ENCODE measurements at regions not wholly inside any gene's neighbourhood (a gene's known extent, or its start where the extent isn't known, plus 50 kb on each side); places are given as distances from the start of the nearest gene placed in this dataset.

GRCh38 chr2:64787019-64787365 is 133.3 kb upstream of the SERTAD2 start:
- peaks cover 5% of the 10 kb centered on the region for H3K27me3 ChIP-seq (ENCODE audit: insufficient read depth, low read length, poor library complexity)
- H3K27ac ChIP-seq (ENCODE audit: low read length) = no peak overlapping the region
- H3K9me3 ChIP-seq (ENCODE audit: insufficient read depth, low read length, severe bottlenecking) = no peaks in the 10 kb centered on the region
- H2AFZ ChIP-seq (ENCODE audit: low read depth, low read length) = no peak overlapping the region
- H3K4me1 ChIP-seq (ENCODE audit: insufficient read depth, low read length) = no peaks in the 10 kb centered on the region
- no peaks in the 10 kb centered on the region for H3K36me3 ChIP-seq (ENCODE audit: insufficient read depth, low read length)
- H3K4me3 ChIP-seq (ENCODE audit: low read depth in 1 of 2, low read length in 2 of 2) = no peak overlapping the region
- no peaks in the 10 kb centered on the region for H3K79me2 ChIP-seq (ENCODE audit: insufficient read depth, low read length)
- DNase-seq = no peak
- no peak overlapping the region for H3K4me2 ChIP-seq (ENCODE audit: insufficient read depth, low read length)
- no peaks in the 10 kb centered on the region for H4K20me1 ChIP-seq (ENCODE audit: insufficient read depth, low read length)
- no peak overlapping the region for H3K9ac ChIP-seq (ENCODE audit: low read depth, low read length)
- ATAC-seq (ENCODE audit: insufficient read depth, low read depth) = no peak
- no peak for TF ChIP-seq CTCF (IDR thresholded peaks at IDR 0.05; ENCODE audit: borderline replicate concordance, extremely low read depth, low read length, poor library complexity, severe bottlenecking)

DNA sequence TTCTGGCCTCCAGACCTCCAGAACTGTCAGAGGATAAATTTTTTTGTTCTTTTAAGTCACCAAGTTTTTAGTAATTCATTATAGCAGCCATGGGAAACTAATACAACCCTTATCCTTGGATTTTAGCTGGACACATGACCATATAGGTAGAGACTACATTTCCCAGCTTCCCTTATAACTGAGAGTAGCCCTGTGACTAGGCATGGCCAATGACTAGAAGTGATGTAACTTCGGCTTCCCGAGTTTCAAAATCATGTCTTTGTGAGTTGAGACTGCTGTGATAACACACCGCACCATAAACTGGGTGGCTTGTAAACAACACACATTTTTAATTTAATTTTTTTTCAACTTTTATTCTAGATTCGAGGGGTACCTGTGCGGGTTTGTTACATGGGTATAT is 134.0 kb upstream of the SERTAD2 start:
- Histone ChIP-seq H4K20me1 (ENCODE audit: insufficient read depth, low read length) (no peaks in the 10 kb centered on the region), H3K27me3 (ENCODE audit: insufficient read depth, low read length, poor library complexity) (peaks cover 2% of the 10 kb centered on the region), H3K36me3 (ENCODE audit: insufficient read depth, low read length) (no peaks in the 10 kb centered on the region), H3K4me2 (ENCODE audit: insufficient read depth, low read length) (no peak overlapping the region), H3K79me2 (ENCODE audit: insufficient read depth, low read length) (no peaks in the 10 kb centered on the region), H3K4me3 (ENCODE audit: low read depth in 1 of 2, low read length in 2 of 2) (no peak overlapping the region), H2AFZ (ENCODE audit: low read depth, low read length) (no peak overlapping the region), H3K9me3 (ENCODE audit: insufficient read depth, low read length, severe bottlenecking) (no peaks in the 10 kb centered on the region), H3K27ac (ENCODE audit: low read length) (no peak overlapping the region), H3K9ac (ENCODE audit: low read depth, low read length) (no peak overlapping the region), H3K4me1 (ENCODE audit: insufficient read depth, low read length) (no peaks in the 10 kb centered on the region)
- no peak for TF ChIP-seq CTCF (IDR thresholded peaks at IDR 0.05; ENCODE audit: borderline replicate concordance, extremely low read depth, low read length, poor library complexity, severe bottlenecking)
- no peak for TF ChIP-seq EZH2 (IDR thresholded peaks at IDR 0.05; ENCODE audit: borderline replicate concordance, low read depth, low read length, severe bottlenecking)
- DNase-seq (no peak), ATAC-seq (ENCODE audit: insufficient read depth, low read depth) (no peak)

DNA sequence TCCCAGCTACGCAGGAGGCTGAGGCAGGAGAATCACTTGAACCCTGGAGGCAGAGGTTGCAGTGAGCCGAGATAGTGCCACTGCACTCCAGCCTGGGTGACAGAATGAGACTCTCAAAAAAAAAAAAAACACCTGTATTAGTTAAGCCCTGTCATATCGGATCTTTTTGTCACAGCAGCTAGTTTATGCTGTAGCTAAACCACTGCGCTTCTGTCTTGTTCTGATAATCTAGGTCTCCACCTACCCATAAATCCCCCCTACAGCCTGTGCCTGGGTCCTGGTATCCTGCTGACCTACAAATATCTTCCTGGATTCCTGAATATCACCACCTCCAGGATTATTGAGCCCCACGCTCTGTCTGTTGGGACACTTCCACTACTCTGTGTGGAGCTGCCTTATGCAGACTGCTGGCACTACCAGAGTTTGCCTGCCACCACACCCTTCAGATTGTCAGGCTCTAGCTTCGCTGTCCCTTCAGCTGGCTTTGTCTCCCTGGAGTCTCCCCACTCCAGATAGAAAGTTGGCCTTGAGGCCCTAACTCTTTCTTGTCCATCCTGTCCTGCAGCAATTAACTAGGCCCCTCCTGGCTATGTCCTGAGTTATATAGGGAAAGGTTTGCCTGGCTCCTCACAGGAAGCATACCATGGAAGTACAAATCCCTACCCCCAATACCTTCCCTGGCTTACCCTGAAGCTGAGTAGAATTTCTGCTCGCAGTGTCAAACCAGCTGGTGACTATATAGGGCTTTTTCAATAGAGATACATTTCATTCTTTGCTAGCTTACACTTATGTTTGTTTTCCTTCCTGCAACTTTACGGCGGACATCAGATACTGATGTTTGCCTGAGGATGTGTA is 136.0 kb upstream of the SERTAD2 start:
- H4K20me1 ChIP-seq (ENCODE audit: insufficient read depth, low read length) = no peaks in the 10 kb centered on the region
- no peak overlapping the region for H3K9ac ChIP-seq (ENCODE audit: low read depth, low read length)
- peaks cover 8% of the 10 kb centered on the region for H3K27me3 ChIP-seq (ENCODE audit: insufficient read depth, low read length, poor library complexity)
- ATAC-seq (ENCODE audit: insufficient read depth, low read depth) = no peak
- TF ChIP-seq CTCF (IDR thresholded peaks at IDR 0.05; ENCODE audit: borderline replicate concordance, extremely low read depth, low read length, poor library complexity, severe bottlenecking) = no peak
- no peak for TF ChIP-seq EZH2 (IDR thresholded peaks at IDR 0.05; ENCODE audit: borderline replicate concordance, low read depth, low read length, severe bottlenecking)
- H3K4me3 ChIP-seq (ENCODE audit: low read depth in 1 of 2, low read length in 2 of 2) = no peak overlapping the region
- H3K36me3 ChIP-seq (ENCODE audit: insufficient read depth, low read length) = no peaks in the 10 kb centered on the region
- no peak overlapping the region for H3K27ac ChIP-seq (ENCODE audit: low read length)
- H3K9me3 ChIP-seq (ENCODE audit: insufficient read depth, low read length, severe bottlenecking) = no peaks in the 10 kb centered on the region
- no peak for DNase-seq
- H2AFZ ChIP-seq (ENCODE audit: low read depth, low read length) = no peak overlapping the region
- H3K79me2 ChIP-seq (ENCODE audit: insufficient read depth, low read length) = no peaks in the 10 kb centered on the region
- H3K4me1 ChIP-seq (ENCODE audit: insufficient read depth, low read length) = no peaks in the 10 kb centered on the region
- H3K4me2 ChIP-seq (ENCODE audit: insufficient read depth, low read length) = no peak overlapping the region

Measured in DND-41 (cell line).